GM20000 (cell line): ENCODE measurements at regions not wholly inside any gene's neighbourhood (a gene's known extent, or its start where the extent isn't known, plus 50 kb on each side); places are given as distances from the start of the nearest gene placed in this dataset.

Experiments used
- DNase-seq: peaks from one replicate; pipeline ENCODE4 v3.0.0; 2012; ENCODE audit warnings: low spot score
- TF ChIP-seq, protein P1 (sequence below): IDR thresholded peaks from 2 replicates; pipeline ENCODE4 v1.5.1; 2012; ENCODE audit warnings: mild to moderate bottlenecking, control low read depth; ENCODE audit errors: extremely low read depth, missing control alignments

DNA sequence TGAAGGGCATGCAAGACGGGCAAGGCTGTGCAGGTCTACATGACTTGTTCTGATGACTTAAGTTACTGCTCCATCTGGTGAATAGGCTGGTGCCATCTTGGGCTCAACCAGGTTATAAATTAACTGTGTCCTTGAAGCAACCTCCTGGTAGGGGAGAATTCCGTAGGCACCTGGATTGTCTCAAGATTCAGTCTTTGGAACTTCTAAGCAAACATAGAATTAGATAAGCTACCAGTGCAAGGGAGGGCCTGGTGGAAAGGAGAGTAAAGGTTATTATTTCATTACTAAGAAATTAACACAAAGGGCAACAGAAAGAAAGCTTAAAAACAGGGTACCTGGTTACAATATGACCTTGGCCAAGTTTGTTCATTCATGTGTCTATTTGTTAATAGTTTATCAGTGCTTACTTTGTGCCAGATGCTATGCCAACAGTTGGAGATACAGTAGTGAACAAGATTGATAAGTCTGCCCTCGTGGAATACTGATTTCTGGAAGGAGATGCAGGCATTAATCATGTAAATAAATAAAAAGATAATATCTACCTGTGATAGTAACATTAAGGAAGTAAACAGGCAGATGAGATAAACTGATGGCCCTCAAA, 107.0 kb upstream of the PALS2 start:
- DNase-seq = no peak
- TF ChIP-seq, protein P1, sequence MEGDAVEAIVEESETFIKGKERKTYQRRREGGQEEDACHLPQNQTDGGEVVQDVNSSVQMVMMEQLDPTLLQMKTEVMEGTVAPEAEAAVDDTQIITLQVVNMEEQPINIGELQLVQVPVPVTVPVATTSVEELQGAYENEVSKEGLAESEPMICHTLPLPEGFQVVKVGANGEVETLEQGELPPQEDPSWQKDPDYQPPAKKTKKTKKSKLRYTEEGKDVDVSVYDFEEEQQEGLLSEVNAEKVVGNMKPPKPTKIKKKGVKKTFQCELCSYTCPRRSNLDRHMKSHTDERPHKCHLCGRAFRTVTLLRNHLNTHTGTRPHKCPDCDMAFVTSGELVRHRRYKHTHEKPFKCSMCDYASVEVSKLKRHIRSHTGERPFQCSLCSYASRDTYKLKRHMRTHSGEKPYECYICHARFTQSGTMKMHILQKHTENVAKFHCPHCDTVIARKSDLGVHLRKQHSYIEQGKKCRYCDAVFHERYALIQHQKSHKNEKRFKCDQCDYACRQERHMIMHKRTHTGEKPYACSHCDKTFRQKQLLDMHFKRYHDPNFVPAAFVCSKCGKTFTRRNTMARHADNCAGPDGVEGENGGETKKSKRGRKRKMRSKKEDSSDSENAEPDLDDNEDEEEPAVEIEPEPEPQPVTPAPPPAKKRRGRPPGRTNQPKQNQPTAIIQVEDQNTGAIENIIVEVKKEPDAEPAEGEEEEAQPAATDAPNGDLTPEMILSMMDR = no peak

DNA sequence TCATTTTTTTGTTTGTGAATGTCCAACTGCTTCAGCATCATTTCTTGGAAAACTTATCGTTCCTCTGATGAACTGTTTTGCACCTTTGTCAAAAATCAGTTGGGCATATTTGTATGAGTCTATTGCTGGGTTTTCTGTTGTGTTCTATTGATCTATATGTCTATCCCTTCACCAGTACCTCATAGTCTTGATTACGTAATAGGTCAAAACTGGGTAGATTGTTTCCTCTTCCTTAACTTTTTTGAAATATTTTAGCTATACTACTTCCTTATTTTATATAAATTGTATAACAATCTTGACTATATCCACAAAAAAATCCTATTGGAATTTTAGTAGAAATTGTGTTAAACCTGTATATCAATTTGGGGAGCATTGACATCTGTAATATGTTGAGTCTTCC, 104.1 kb upstream of the PALS2 start:
- no peak for DNase-seq
- TF ChIP-seq, protein P1 = no peak

DNA sequence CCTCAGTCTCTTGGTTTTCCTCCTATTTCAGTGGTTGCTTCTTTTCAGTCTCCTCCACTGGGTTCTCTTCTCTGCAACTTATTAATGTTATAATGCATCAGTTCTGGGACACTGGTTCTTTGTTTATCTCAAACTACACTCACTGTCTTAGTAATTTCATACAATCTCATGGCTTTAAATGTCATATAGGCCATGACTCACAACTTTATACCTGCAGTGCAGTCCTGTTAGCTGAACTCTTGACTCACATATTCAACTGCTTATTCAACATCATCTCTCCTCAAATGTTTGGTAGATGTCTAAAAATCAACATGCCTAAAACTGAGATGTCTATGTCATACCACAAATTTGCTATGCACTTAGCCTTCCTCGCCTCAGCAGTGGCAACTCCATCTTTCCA, 101.2 kb upstream of the PALS2 start:
- no peak for DNase-seq
- TF ChIP-seq, protein P1 = no peak

DNA sequence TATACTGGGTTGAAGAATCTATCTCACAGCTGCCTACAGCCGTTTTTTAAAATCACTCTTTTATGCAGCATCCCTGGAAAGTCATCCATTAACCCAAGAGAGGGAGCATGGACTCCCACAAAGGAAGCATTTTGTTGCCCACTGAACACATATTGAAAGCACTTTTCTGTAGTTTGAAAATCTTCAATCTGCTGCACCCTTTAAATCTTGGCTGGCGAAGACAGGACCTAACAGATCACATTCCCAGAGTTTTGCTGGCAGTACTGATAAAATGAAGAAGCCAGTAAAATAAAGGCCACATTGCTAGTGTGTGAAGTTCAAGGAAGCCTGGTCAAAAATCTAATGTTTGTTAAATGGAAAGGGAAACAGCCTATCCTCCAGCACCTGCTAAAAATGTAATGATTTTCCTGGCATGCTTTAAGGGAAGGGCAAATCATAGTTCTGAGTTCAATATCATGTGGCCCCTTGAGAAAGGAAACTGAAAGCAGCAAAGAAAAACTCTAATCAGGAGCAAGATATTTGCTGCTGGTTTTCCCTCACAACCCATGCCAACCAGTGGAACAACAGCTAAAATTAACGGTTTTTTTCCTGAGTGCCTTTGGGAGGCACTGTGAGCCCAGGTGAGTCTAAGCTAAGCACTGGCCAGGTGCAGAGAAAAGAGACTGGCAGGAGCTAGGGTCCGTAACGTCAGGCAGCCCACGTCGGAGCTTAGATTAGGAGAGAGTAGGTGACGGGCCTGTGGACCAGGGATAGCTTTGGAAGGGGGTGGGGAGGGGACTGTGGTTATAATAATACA, 97.9 kb upstream of the PALS2 start:
- TF ChIP-seq, protein P1 = no peak
- no peak for DNase-seq

DNA sequence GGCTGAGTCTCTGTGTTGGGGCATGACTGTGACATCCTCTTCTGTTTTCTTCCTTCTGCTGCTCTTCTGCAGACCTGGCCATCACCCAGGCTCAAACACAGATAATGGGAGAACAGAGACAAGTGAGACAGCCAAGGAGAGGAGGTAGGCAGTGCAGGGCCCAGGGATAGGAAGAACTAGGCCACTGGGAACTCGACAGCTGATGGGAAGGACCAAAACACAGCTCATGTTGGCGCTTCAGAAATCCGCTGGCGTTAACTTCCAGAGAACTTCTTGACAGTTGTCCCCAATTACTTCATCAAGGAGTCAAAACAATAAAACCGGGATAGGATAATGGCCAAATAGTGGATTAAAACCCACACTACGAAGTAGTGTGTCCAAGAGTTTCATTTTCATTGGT, 97.0 kb upstream of the PALS2 start:
- TF ChIP-seq, protein P1 = no peak
- no peak for DNase-seq

DNA sequence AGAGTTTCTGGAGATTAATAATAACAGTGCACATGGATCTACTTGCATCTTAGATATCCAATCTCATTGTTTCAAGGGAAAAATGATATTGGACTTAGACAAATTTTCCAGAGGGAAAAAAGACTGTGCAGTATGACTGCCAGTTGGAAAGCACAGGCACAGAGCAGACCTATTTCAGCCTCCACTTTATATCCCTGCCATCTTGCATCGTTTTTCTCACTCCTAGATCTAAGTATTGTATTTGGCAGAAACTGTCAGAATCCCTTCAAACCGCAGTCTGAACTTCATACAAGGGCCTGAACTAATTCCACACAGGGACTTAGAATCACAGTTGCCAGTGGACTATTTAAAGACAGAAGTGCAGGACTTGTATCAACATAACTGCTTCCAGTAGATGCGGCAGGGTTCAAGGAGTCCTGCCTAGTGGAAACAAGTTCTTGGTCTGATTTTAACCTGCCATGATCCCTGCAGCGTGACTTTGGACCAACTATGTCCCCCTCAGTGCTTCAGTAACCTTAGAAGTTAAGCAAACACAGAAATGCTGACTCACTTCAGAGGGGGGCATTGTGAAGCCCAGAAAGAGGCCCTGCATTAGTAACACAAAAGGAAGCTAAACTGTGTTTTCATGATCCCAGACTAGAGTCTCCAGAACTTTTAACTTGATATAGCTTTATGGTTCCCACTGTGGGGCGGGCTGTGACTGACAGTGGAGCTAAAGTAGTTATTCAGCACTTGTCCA, 95.7 kb upstream of the PALS2 start:
- TF ChIP-seq, protein P1 = no peak
- no peak for DNase-seq

DNA sequence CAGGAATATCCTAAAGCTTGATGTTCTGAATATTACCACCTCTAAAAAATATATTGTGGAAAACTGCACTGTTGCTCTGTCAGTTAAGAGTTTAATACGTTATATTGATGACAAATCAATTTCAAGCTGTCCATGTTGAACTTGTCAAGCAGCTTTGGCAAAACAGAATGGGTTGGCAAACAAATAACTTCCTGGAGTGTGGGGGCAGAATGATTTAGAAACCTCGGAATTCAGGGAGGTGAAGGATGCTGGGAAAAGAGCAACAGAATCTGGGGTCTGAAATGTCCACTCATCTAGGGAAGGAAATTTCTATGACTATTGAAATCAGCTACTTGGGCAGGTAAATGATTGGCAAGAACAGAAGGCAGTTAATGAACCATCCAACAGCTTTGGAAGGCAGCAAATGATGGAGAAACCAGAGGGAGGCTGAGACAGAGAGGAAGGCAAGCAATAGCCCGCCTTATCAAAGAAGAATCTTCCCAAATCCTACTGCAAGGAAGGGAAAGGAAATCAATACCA, 95.1 kb upstream of the PALS2 start:
- DNase-seq = no peak

More for the DNA sequence above, 95.1 kb upstream of the PALS2 start:
- TF ChIP-seq, protein P1 = no peak
